ENCODE measurements at regions not wholly inside any gene's neighbourhood (a gene's known extent, or its start where the extent isn't known, plus 50 kb on each side); places are given as distances from the start of the nearest gene placed in this dataset.

DNA sequence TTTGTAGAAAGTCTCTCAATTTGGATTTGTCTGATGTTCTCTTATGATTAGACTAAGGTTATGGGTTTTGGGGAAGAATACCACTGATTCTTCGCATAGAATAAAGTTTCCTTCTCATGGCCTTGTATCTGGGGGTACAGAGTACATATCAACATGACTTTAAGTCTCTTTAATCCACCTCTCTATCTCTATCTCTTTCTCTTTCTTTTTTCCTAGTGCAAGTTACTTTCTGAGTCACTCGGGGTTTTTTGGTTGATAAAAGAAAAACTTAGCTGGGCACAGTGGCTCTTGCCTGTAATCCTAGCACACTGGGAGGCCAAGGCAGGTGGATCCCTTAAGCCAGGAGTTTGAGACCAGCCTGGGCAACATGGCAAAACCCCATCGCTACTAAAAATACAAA is 100.1 kb upstream of the MAP4K3 start:
- POLR2A ChIA-PET = no interaction called here
- H3K27ac ChIP-seq (ENCODE audit: low read depth, low read length) = no peak overlapping the region
- no peak overlapping the region for H3K4me3 ChIP-seq (ENCODE audit: low read depth, low read length)
- no peaks in the 10 kb centered on the region for H3K27me3 ChIP-seq (ENCODE audit: control insufficient read depth, insufficient read depth, low read length)
- no peaks in the 10 kb centered on the region for H3K9me3 ChIP-seq (ENCODE audit: control insufficient read depth, insufficient read depth, low read length)
- DNase-seq (ENCODE audit: low read depth, low spot score) = no peak
- TF ChIP-seq, protein P1, sequence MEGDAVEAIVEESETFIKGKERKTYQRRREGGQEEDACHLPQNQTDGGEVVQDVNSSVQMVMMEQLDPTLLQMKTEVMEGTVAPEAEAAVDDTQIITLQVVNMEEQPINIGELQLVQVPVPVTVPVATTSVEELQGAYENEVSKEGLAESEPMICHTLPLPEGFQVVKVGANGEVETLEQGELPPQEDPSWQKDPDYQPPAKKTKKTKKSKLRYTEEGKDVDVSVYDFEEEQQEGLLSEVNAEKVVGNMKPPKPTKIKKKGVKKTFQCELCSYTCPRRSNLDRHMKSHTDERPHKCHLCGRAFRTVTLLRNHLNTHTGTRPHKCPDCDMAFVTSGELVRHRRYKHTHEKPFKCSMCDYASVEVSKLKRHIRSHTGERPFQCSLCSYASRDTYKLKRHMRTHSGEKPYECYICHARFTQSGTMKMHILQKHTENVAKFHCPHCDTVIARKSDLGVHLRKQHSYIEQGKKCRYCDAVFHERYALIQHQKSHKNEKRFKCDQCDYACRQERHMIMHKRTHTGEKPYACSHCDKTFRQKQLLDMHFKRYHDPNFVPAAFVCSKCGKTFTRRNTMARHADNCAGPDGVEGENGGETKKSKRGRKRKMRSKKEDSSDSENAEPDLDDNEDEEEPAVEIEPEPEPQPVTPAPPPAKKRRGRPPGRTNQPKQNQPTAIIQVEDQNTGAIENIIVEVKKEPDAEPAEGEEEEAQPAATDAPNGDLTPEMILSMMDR (IDR thresholded peaks at IDR 0.05; ENCODE audit: low read depth, low read length) = no peak
- CTCF ChIA-PET = interaction anchor here (0.6 kb wide), 1 partner anchor 442 kb away, joined by 6 read pairs; no protein-coding TSS in a partner anchor

- Histone ChIP-seq H3K9me3 (ENCODE audit: control insufficient read depth, insufficient read depth, low read length) (no peaks in the 10 kb centered on the region), H3K4me3 (ENCODE audit: low read depth, low read length) (no peak overlapping the region), H3K27ac (ENCODE audit: low read depth, low read length) (no peak overlapping the region), H3K27me3 (ENCODE audit: control insufficient read depth, insufficient read depth, low read length) (no peaks in the 10 kb centered on the region)
- TF ChIP-seq, protein P1 (IDR thresholded peaks at IDR 0.05; ENCODE audit: low read depth, low read length) = no peak
- CTCF ChIA-PET = no interaction called here
- DNase-seq (ENCODE audit: low read depth, low spot score) = no peak
- POLR2A ChIA-PET = no interaction called here
These were observed 101.6 kb upstream of the MAP4K3 start for GRCh38 chr2:39538718-39539117.

DNA sequence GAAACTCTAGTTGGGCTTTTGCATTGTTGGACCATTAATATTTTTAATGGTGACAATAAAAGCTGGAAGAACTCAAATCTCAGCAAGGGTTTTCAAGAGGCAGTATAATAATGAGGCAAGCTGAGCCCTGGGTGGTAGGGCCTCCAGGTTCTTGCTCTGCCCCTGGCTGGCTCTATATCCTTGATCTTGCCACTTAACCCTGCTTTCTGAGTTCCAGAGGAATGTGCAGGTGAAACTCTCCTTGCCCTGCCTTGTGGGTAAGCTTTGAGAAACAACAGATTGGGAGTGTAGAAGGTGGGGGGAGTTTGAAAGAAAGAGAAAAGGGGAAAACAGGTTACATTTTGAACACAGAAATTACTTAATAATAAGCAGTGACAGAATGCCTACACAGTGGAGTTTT is 103.3 kb upstream of the MAP4K3 start:
- no peaks in the 10 kb centered on the region for H3K27me3 ChIP-seq (ENCODE audit: control insufficient read depth, insufficient read depth, low read length)
- no peak for DNase-seq (ENCODE audit: low read depth, low spot score)
- H3K4me3 ChIP-seq (ENCODE audit: low read depth, low read length) = no peak overlapping the region
- TF ChIP-seq, protein P1 (IDR thresholded peaks at IDR 0.05; ENCODE audit: low read depth, low read length) = no peak
- ChIA-PET POLR2A (no interaction called here), CTCF (no interaction called here)
- H3K9me3 ChIP-seq (ENCODE audit: control insufficient read depth, insufficient read depth, low read length) = no peaks in the 10 kb centered on the region
- H3K27ac ChIP-seq (ENCODE audit: low read depth, low read length) = no peak overlapping the region

DNA sequence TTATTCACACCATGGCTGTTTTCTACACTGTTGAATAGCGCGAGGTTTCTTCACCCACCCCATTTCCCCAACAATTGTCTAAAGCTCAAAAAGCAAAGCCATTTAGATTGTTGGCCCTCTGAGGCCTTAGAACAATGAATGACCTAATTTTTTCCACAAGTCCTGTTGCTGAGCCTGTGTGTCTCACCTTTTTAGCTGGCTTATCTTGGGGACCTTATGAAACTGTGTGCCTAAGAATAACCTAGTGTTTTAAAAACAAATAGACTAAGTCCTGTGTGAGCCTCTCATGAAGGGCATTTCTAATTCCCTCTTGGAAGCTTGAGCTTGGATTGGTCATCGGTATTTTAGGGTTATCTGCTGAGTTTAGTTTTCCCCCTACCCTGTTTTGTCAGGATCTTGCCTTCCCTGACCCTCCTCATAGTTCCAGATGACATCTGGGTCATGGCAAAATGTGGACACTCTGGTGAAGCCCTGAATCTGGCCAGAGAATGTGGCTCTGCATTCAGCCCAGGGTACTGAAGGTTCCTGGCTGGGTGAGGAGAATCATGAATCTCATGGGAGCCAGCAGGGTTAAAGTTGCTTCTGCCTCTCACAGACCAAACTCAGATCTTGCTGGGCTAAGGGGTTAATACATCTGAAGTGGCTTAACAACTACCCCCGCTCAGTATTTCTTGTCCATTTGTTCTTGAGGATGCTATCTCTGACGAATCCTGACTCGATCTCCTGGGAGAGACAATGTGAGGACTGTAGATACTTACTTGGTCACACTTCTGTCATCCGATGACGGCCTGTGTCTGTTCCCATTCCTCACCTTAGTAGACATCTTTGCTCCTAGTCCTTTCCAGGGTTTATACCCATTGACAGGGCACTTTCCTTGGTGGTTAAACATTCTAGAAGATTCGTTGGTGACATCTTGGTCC is 104.2 kb upstream of the MAP4K3 start:
- ChIA-PET POLR2A (no interaction called here), CTCF (no interaction called here)
- H3K27me3 ChIP-seq (ENCODE audit: control insufficient read depth, insufficient read depth, low read length) = no peaks in the 10 kb centered on the region
- TF ChIP-seq, protein P1 (IDR thresholded peaks at IDR 0.05; ENCODE audit: low read depth, low read length) = no peak
- no peak overlapping the region for H3K4me3 ChIP-seq (ENCODE audit: low read depth, low read length)
- H3K9me3 ChIP-seq (ENCODE audit: control insufficient read depth, insufficient read depth, low read length) = no peaks in the 10 kb centered on the region
- no peak overlapping the region for H3K27ac ChIP-seq (ENCODE audit: low read depth, low read length)
- DNase-seq (ENCODE audit: low read depth, low spot score) = no peak

GRCh38 chr2:39542523-39542922 is 105.4 kb upstream of the MAP4K3 start:
- Histone ChIP-seq H3K27me3 (ENCODE audit: control insufficient read depth, insufficient read depth, low read length) (no peaks in the 10 kb centered on the region), H3K9me3 (ENCODE audit: control insufficient read depth, insufficient read depth, low read length) (peaks cover 1% of the 10 kb centered on the region; the same call in 1 of the 2 replicates), H3K27ac (ENCODE audit: low read depth, low read length) (no peak overlapping the region), H3K4me3 (ENCODE audit: low read depth, low read length) (no peak overlapping the region)
- TF ChIP-seq, protein P1 (IDR thresholded peaks at IDR 0.05; ENCODE audit: low read depth, low read length) = no peak
- POLR2A ChIA-PET = no interaction called here
- no peak for DNase-seq (ENCODE audit: low read depth, low spot score)
- CTCF ChIA-PET = no interaction called here

Measured in AG04450 (cell line).